HepG2 (cell line): ENCODE measurements at regions not wholly inside any gene's neighbourhood (a gene's known extent, or its start where the extent isn't known, plus 50 kb on each side); places are given as distances from the start of the nearest gene placed in this dataset.

Source experiments
- ATF7 ChIP-seq, 2 experiments: fragments of 450-650 bp in 1 of 2; sonication (generic) in 1 of 2; formaldehyde crosslinking in 1 of 2; IDR thresholded peaks; 2 replicates each; pipeline versions ENCODE4 v1.4.0 to v1.6.1; 2016 to 2020; ENCODE audit warnings: antibody characterized with exemption in 1 of 2, mild to moderate bottlenecking in 1 of 2, missing genetic modification reagents in 1 of 2
- NFYB ChIP-seq: sonication (generic); formaldehyde crosslinking; IDR thresholded peaks from 2 replicates; pipeline ENCODE4 v1.4.0; 2020; ENCODE audit warnings: missing genetic modification reagents
- RFX5 ChIP-seq: IDR thresholded peaks from 2 replicates; pipeline ENCODE4 v1.6.1; 2011; ENCODE audit warnings: low read depth, low read length, improper control_type of control experiment
- SALL1 ChIP-seq: sonication (generic); formaldehyde crosslinking; IDR thresholded peaks from 2 replicates; pipeline ENCODE4 v1.8.0; 2022; ENCODE audit warnings: mild to moderate bottlenecking, missing genetic modification reagents
- TBX2 ChIP-seq: sonication (generic); formaldehyde crosslinking; IDR thresholded peaks from 2 replicates; pipeline ENCODE4 v1.5.0; 2020; ENCODE audit warnings: missing genetic modification reagents, mild to moderate bottlenecking, borderline replicate concordance
- ZFP36L1 ChIP-seq: sonication (generic); formaldehyde crosslinking; IDR thresholded peaks from 2 replicates; pipeline ENCODE4 v1.8.0; 2022; ENCODE audit warnings: mild to moderate bottlenecking, missing genetic modification reagents, moderate library complexity
- ZNF274 ChIP-seq: sonication (generic); formaldehyde crosslinking; IDR thresholded peaks from 2 replicates; pipeline ENCODE4 v1.5.1; 2020; ENCODE audit warnings: mild to moderate bottlenecking, missing genetic modification reagents
- TF ChIP-seq, protein P1 (sequence below): sonication (generic); IDR thresholded peaks from 2 replicates; pipeline ENCODE4 v1.6.1; 2016; ENCODE audit warnings: low read depth, borderline replicate concordance
- TF ChIP-seq, protein P2 (sequence below): IDR thresholded peaks from 2 replicates; pipeline ENCODE4 v1.6.1; 2016; ENCODE audit warnings: mild to moderate bottlenecking
- TF ChIP-seq, protein P3 (sequence below): sonication (generic); formaldehyde crosslinking; IDR thresholded peaks from 2 replicates; pipeline ENCODE4 v1.4.0; 2020; ENCODE audit warnings: missing genetic modification reagents, mild to moderate bottlenecking, borderline replicate concordance
- TF ChIP-seq, protein P4 (sequence below): sonication (generic); formaldehyde crosslinking; IDR thresholded peaks from 2 replicates; pipeline ENCODE4 v1.8.1; 2023; ENCODE audit warnings: missing genetic modification reagents, mild to moderate bottlenecking, borderline replicate concordance
- TF ChIP-seq, protein P5 (sequence below): sonication (generic); formaldehyde crosslinking; IDR thresholded peaks from 2 replicates; pipeline ENCODE4 v1.5.1; 2020; ENCODE audit warnings: missing genetic modification reagents, mild to moderate bottlenecking, borderline replicate concordance
- TF ChIP-seq, protein P6 (sequence below): sonication (generic); formaldehyde crosslinking; IDR thresholded peaks from 2 replicates; pipeline ENCODE4 v1.4.0; 2020; ENCODE audit warnings: missing genetic modification reagents, borderline replicate concordance

DNA sequence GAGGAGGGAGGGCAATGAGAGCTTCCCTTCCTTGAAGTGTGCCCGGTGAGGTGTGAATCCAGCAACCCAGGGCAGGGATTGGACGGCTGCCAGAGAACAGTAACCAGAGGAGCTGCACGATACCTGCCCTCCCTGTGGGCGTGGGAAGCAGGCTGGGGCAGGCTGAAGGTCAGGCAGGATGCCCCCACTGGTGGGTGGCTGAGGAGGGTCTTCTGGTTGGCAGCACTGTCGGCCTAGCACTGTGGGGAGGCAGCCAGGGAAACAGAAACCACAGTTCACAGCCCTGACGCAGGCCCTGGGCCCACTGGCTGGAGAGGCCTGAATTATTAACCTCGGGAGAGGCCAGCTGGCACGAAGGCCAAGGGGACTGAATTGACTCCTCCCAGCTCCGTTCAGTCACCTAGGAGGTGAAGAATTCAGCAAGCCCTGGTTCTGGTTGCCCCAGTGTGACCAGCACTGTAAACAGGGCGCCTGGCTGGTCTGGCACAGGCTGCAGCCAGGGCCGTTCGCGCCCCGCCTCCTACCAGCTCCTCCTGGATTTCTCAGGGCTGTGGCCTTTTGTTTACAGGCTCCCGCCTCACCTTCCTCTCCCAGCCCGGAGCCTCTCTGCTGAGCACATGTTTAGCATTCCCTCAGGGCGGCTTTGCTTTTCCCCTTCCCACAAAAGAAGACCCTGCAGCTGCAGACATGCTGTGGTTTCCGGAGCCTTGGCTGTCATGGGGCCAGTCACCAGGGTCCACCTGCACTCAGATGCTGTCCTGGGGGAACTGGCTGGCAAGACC lies 97.8 kb downstream of the B3GNT2 start (continued):
- TF ChIP-seq, protein P1, sequence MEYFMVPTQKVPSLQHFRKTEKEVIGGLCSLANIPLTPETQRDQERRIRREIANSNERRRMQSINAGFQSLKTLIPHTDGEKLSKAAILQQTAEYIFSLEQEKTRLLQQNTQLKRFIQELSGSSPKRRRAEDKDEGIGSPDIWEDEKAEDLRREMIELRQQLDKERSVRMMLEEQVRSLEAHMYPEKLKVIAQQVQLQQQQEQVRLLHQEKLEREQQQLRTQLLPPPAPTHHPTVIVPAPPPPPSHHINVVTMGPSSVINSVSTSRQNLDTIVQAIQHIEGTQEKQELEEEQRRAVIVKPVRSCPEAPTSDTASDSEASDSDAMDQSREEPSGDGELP = peak; percentile 60; the same call in 1 of the 2 replicates
- TF ChIP-seq ZNF274 (CRISPR knock-in tag) (peak; percentile 73; the same call in 1 of the 2 replicates), ATF7 (IDR thresholded peaks at IDR 0.05) (no peak), ATF7 (CRISPR knock-in tag; IDR thresholded peaks at IDR 0.05) (0 out of 2 replicates have a peak, but pooled peaks have one; percentile 64), ZFP36L1 (CRISPR knock-in tag) (0 out of 2 replicates have a peak, but pooled peaks have one; percentile 34), NFYB (CRISPR knock-in tag) (no peak), SALL1 (peak; percentile 41), RFX5 (peak; percentile 22; the same call in 1 of the 2 replicates), TBX2 (peak; percentile 46; the same call in 1 of the 2 replicates)
- TF ChIP-seq, protein P2, sequence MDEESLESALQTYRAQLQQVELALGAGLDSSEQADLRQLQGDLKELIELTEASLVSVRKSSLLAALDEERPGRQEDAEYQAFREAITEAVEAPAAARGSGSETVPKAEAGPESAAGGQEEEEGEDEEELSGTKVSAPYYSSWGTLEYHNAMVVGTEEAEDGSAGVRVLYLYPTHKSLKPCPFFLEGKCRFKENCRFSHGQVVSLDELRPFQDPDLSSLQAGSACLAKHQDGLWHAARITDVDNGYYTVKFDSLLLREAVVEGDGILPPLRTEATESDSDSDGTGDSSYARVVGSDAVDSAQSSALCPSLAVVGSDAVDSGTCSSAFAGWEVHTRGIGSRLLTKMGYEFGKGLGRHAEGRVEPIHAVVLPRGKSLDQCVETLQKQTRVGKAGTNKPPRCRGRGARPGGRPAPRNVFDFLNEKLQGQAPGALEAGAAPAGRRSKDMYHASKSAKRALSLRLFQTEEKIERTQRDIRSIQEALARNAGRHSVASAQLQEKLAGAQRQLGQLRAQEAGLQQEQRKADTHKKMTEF (CRISPR knock-in tag) = peak; percentile 51
- TF ChIP-seq, protein P3, sequence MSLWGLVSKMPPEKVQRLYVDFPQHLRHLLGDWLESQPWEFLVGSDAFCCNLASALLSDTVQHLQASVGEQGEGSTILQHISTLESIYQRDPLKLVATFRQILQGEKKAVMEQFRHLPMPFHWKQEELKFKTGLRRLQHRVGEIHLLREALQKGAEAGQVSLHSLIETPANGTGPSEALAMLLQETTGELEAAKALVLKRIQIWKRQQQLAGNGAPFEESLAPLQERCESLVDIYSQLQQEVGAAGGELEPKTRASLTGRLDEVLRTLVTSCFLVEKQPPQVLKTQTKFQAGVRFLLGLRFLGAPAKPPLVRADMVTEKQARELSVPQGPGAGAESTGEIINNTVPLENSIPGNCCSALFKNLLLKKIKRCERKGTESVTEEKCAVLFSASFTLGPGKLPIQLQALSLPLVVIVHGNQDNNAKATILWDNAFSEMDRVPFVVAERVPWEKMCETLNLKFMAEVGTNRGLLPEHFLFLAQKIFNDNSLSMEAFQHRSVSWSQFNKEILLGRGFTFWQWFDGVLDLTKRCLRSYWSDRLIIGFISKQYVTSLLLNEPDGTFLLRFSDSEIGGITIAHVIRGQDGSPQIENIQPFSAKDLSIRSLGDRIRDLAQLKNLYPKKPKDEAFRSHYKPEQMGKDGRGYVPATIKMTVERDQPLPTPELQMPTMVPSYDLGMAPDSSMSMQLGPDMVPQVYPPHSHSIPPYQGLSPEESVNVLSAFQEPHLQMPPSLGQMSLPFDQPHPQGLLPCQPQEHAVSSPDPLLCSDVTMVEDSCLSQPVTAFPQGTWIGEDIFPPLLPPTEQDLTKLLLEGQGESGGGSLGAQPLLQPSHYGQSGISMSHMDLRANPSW (CRISPR knock-in tag) = peak; percentile 76; the same call in 1 of the 2 replicates
- TF ChIP-seq, protein P4, sequence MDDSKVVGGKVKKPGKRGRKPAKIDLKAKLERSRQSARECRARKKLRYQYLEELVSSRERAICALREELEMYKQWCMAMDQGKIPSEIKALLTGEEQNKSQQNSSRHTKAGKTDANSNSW = 0 out of 2 replicates have a peak, but pooled peaks have one; percentile 39
- TF ChIP-seq, protein P5, sequence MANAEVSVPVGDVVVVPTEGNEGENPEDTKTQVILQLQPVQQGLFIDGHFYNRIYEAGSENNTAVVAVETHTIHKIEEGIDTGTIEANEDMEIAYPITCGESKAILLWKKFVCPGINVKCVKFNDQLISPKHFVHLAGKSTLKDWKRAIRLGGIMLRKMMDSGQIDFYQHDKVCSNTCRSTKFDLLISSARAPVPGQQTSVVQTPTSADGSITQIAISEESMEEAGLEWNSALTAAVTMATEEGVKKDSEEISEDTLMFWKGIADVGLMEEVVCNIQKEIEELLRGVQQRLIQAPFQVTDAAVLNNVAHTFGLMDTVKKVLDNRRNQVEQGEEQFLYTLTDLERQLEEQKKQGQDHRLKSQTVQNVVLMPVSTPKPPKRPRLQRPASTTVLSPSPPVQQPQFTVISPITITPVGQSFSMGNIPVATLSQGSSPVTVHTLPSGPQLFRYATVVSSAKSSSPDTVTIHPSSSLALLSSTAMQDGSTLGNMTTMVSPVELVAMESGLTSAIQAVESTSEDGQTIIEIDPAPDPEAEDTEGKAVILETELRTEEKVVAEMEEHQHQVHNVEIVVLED = 0 out of 2 replicates have a peak, but pooled peaks have one; percentile 15
- TF ChIP-seq, protein P6, sequence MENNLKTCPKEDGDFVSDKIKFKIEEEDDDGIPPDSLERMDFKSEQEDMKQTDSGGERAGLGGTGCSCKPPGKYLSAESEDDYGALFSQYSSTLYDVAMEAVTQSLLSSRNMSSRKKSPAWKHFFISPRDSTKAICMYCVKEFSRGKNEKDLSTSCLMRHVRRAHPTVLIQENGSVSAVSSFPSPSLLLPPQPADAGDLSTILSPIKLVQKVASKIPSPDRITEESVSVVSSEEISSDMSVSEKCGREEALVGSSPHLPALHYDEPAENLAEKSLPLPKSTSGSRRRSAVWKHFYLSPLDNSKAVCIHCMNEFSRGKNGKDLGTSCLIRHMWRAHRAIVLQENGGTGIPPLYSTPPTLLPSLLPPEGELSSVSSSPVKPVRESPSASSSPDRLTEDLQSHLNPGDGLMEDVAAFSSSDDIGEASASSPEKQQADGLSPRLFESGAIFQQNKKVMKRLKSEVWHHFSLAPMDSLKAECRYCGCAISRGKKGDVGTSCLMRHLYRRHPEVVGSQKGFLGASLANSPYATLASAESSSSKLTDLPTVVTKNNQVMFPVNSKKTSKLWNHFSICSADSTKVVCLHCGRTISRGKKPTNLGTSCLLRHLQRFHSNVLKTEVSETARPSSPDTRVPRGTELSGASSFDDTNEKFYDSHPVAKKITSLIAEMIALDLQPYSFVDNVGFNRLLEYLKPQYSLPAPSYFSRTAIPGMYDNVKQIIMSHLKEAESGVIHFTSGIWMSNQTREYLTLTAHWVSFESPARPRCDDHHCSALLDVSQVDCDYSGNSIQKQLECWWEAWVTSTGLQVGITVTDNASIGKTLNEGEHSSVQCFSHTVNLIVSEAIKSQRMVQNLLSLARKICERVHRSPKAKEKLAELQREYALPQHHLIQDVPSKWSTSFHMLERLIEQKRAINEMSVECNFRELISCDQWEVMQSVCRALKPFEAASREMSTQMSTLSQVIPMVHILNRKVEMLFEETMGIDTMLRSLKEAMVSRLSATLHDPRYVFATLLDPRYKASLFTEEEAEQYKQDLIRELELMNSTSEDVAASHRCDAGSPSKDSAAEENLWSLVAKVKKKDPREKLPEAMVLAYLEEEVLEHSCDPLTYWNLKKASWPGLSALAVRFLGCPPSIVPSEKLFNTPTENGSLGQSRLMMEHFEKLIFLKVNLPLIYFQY = peak; percentile 41; the same call in 1 of the 2 replicates
